HEK293T (cell line): ENCODE measurements at regions not wholly inside any gene's neighbourhood (a gene's known extent, or its start where the extent isn't known, plus 50 kb on each side); places are given as distances from the start of the nearest gene placed in this dataset.

Source experiments
- BHLHE40 ChIP-seq: fragments of 450-650 bp; IDR thresholded peaks from 2 replicates; pipeline ENCODE4 v1.6.1; 2016; ENCODE audit warnings: mild to moderate bottlenecking, moderate library complexity, borderline replicate concordance
- CTBP1 ChIP-seq: fragments of 450-650 bp; IDR thresholded peaks from 2 replicates; pipeline ENCODE4 v1.6.1; 2016; ENCODE audit warnings: borderline replicate concordance
- FOXA1 ChIP-seq: fragments of 450-650 bp; IDR thresholded peaks from 2 replicates; pipeline ENCODE4 v1.6.1; 2016; ENCODE audit warnings: mild to moderate bottlenecking
- FOXK2 ChIP-seq: fragments of 450-650 bp; IDR thresholded peaks from 2 replicates; pipeline ENCODE4 v1.6.1; 2016; ENCODE audit warnings: mild to moderate bottlenecking
- HDGF ChIP-seq: fragments of 450-650 bp; IDR thresholded peaks from 2 replicates; pipeline ENCODE4 v1.6.1; 2017; ENCODE audit warnings: antibody characterized with exemption, borderline replicate concordance
- NFRKB ChIP-seq: fragments of 450-650 bp; IDR thresholded peaks from 2 replicates; pipeline ENCODE4 v1.6.1; 2016; ENCODE audit warnings: mild to moderate bottlenecking, moderate library complexity
- SP1 ChIP-seq: fragments of 450-650 bp; IDR thresholded peaks from 2 replicates; pipeline ENCODE4 v1.6.1; 2017
- SUZ12 ChIP-seq: fragments of 450-650 bp; IDR thresholded peaks from 2 replicates; pipeline ENCODE4 v1.6.1; 2016; ENCODE audit warnings: mild to moderate bottlenecking
- TARDBP ChIP-seq: fragments of 450-650 bp; IDR thresholded peaks from 2 replicates; pipeline ENCODE4 v1.6.1; 2016
- TF ChIP-seq, protein P1 (sequence below): fragments of 450-650 bp; IDR thresholded peaks from 2 replicates; pipeline ENCODE4 v1.6.1; 2016

DNA sequence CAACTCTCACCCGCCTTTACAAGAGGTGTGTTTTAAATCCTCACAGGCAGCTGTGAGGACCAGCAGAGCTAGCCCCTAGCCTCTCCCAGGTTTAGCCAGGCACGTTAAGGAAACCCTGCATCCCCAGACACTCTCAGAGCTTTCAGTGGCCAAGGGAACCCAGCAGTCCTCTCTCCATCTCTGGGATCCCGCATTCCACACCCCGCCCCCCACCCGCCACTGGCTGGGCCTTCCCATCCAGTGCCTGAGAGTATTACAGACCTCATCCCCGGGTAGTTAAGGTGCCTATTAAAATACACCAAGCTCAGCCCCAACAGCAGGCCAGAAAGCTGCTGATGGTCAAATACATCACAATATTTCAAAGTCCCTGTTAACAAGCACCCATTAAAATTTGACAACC lies 256.2 kb downstream of the BCOR start:
- no peak for TF ChIP-seq CTBP1
- no peak for TF ChIP-seq BHLHE40
- TF ChIP-seq, protein P1, sequence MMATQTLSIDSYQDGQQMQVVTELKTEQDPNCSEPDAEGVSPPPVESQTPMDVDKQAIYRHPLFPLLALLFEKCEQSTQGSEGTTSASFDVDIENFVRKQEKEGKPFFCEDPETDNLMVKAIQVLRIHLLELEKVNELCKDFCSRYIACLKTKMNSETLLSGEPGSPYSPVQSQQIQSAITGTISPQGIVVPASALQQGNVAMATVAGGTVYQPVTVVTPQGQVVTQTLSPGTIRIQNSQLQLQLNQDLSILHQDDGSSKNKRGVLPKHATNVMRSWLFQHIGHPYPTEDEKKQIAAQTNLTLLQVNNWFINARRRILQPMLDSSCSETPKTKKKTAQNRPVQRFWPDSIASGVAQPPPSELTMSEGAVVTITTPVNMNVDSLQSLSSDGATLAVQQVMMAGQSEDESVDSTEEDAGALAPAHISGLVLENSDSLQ: no peak
- TF ChIP-seq SP1: no peak
- no peak for TF ChIP-seq FOXA1
- no peak for TF ChIP-seq FOXK2
- no peak for TF ChIP-seq SUZ12
- TF ChIP-seq NFRKB: no peak
- no peak for TF ChIP-seq HDGF
- TF ChIP-seq TARDBP: no peak
